ENCODE measurements at regions not wholly inside any gene's neighbourhood (a gene's known extent, or its start where the extent isn't known, plus 50 kb on each side); places are given as distances from the start of the nearest gene placed in this dataset.
"Not testable (repeated sequence)": the region's sequence is repeated elsewhere in the genome, so short reads cannot be mapped to it uniquely, and the experiment has no call there.

DNA sequence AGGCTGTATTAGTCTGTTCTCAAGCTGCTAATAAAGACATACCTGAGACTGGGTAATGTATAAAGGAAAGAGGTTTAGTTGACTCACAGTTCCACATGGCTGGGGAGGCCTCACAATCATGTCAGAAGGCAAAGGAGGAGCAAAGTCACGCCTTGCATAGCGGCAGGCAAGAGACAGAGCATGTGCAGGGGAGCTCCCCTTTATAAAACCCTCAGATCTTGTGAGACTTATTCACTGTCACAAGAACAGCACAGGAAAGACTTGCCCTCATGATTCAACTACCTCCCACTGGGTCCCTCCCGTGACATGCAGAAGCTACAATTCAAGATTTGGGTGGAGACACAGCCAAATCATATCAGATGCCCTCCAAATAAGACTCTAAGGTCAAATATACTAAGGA, 139.4 kb upstream of the TOP1 start:
- not testable (repeated sequence) for TF ChIP-seq JUND (IDR thresholded peaks at IDR 0.05; ENCODE audit: low read length); POLR2AphosphoS5 (IDR thresholded peaks at IDR 0.05; ENCODE audit: low read depth, low read length); POLR2A (IDR thresholded peaks at IDR 0.05; ENCODE audit: control extremely low read depth in 1 of 2, low read depth in 2 of 2, low read length in 2 of 2); ZNF274 (IDR thresholded peaks at IDR 0.05; ENCODE audit: borderline replicate concordance, extremely low read depth, low read length); YY1 (IDR thresholded peaks at IDR 0.05; ENCODE audit: low read depth, low read length); HDAC6 (IDR thresholded peaks at IDR 0.05; ENCODE audit: low read depth, low read length); EP300 (IDR thresholded peaks at IDR 0.05; ENCODE audit: borderline replicate concordance in 1 of 2, low read depth in 2 of 2, low read length in 2 of 2); NRF1 (IDR thresholded peaks at IDR 0.05; ENCODE audit: low read depth, low read length); ASH2L (IDR thresholded peaks at IDR 0.05; ENCODE audit: low read length); MAFK (IDR thresholded peaks at IDR 0.05; ENCODE audit: low read depth, low read length)
- TF ChIP-seq, protein P1, sequence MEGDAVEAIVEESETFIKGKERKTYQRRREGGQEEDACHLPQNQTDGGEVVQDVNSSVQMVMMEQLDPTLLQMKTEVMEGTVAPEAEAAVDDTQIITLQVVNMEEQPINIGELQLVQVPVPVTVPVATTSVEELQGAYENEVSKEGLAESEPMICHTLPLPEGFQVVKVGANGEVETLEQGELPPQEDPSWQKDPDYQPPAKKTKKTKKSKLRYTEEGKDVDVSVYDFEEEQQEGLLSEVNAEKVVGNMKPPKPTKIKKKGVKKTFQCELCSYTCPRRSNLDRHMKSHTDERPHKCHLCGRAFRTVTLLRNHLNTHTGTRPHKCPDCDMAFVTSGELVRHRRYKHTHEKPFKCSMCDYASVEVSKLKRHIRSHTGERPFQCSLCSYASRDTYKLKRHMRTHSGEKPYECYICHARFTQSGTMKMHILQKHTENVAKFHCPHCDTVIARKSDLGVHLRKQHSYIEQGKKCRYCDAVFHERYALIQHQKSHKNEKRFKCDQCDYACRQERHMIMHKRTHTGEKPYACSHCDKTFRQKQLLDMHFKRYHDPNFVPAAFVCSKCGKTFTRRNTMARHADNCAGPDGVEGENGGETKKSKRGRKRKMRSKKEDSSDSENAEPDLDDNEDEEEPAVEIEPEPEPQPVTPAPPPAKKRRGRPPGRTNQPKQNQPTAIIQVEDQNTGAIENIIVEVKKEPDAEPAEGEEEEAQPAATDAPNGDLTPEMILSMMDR (IDR thresholded peaks at IDR 0.05; ENCODE audit: control extremely low read depth in 1 of 3, insufficient read depth in 1 of 3, low read depth in 1 of 3, low read length in 3 of 3), result not testable (repeated sequence)
